GM12878 (cell line): ENCODE measurements at regions not wholly inside any gene's neighbourhood (a gene's known extent, or its start where the extent isn't known, plus 50 kb on each side); places are given as distances from the start of the nearest gene placed in this dataset.

Experiments
- ATAC-seq: fragments of 200-7000 bp; cut with Tn5 transposase; 3 replicates; pipeline ENCODE4 v1.9.1; 2020; ENCODE audit warnings: mild to moderate bottlenecking, moderate library complexity
- BruUV-seq: library from RNA; stranded (reverse); fragments of 400-500 nt; replicated peaks from 2 replicates; lab custom pipeline; 2021; lab: Mats Ljungman, UMichigan
- CTCF ChIA-PET: fragments of 300-600 bp; sonication (Branson Sonifier 250); formaldehyde crosslinking; extraction: SDS; loops from one replicate; lab custom pipeline; 2021; ENCODE audit warnings: inconsistent platforms; lab: Yijun Ruan, JAX
- POLR2A ChIA-PET: fragments of 350-600 bp; formaldehyde crosslinking; extraction: SDS; loops from one replicate; lab custom pipeline; 2021; ENCODE audit warnings: inconsistent platforms; lab: Charles Lee
- RAD21 ChIA-PET: fragments of 300-600 bp; sonication (Branson Sonifier 250); formaldehyde crosslinking; loops from one replicate; lab custom pipeline; 2023; ENCODE audit warnings: antibody characterized with exemption; ENCODE audit not compliant: unreplicated experiment; lab: Charles Lee
- SMC1A ChIA-PET: fragments of 300-600 bp; sonication (Branson Sonifier 250); formaldehyde crosslinking; loops from one replicate; lab custom pipeline; 2023; ENCODE audit not compliant: unreplicated experiment, uncharacterized antibody; lab: Charles Lee
- DNase-seq: peaks from one replicate; pipeline ENCODE4 v3.0.0-alpha.2; 2011; ENCODE audit warnings: low read depth, low spot score
- FAIRE-seq: peaks from 3 replicates; lab custom pipeline; 2011; peaks lifted over from hg19 to GRCh38; lab: Jason Lieb, UNC
- H2AFZ ChIP-seq: 2 replicates; pipeline ENCODE4 v1.6.0; 2011; ENCODE audit warnings: low read depth, low read length, control low read depth; ENCODE audit not compliant: control insufficient read depth
- H3K27ac ChIP-seq: 2 replicates; pipeline ENCODE4 v1.5.1; 2011; ENCODE audit warnings: control low read depth; ENCODE audit not compliant: control insufficient read depth, insufficient read depth
- H3K27me3 ChIP-seq, 2 experiments: replicated peaks in 1 of 2; 2 replicates each; pipeline versions ENCODE4 v1.6.0 to v1.6.1; 2011; ENCODE audit warnings: low read length in 1 of 2; ENCODE audit not compliant: control insufficient read depth in 2 of 2, insufficient read depth in 2 of 2
- H3K36me3 ChIP-seq, 2 experiments: 2 replicates each; pipeline ENCODE4 v1.5.1; 2011; ENCODE audit warnings: low read length in 1 of 2; ENCODE audit not compliant: control insufficient read depth in 2 of 2, insufficient read depth in 2 of 2
- H3K4me1 ChIP-seq: 2 replicates; pipeline ENCODE4 v1.6.1; 2011; ENCODE audit warnings: mild to moderate bottlenecking, low read length, moderate library complexity, mixed read lengths; ENCODE audit not compliant: control insufficient read depth, insufficient read depth
- H3K4me2 ChIP-seq: 2 replicates; pipeline ENCODE4 v1.6.0; 2011; ENCODE audit warnings: control low read depth; ENCODE audit not compliant: control insufficient read depth, insufficient read depth
- H3K4me3 ChIP-seq: fragments of 200-600 bp; sonication (generic); 2 replicates; pipeline ENCODE4 v1.5.1; 2016
- H3K79me2 ChIP-seq: 2 replicates; pipeline ENCODE4 v1.6.0; 2011; ENCODE audit warnings: low read length; ENCODE audit not compliant: control insufficient read depth, insufficient read depth
- H3K9ac ChIP-seq: 2 replicates; pipeline ENCODE4 v1.8.0; 2011; ENCODE audit warnings: low read length, control low read depth, mixed read lengths; ENCODE audit not compliant: control insufficient read depth, insufficient read depth
- H3K9me3 ChIP-seq: replicated peaks from 3 replicates; pipeline ENCODE4 v1.5.1; 2011; ENCODE audit warnings: mild to moderate bottlenecking, low read length; ENCODE audit not compliant: control insufficient read depth, insufficient read depth
- H4K20me1 ChIP-seq: 2 replicates; pipeline ENCODE4 v1.6.0; 2011; ENCODE audit not compliant: control insufficient read depth, insufficient read depth
- CBX5 ChIP-seq: sonication (generic); IDR thresholded peaks from 2 replicates; pipeline ENCODE4 v1.6.1; 2016; ENCODE audit warnings: low read depth, moderate library complexity, mild to moderate bottlenecking, inconsistent platforms
- RAD21 ChIP-seq: IDR thresholded peaks from 2 replicates; pipeline ENCODE4 v1.6.1; 2011; ENCODE audit warnings: mild to moderate bottlenecking, low read depth, low read length, moderate library complexity; ENCODE audit not compliant: insufficient read depth
- ZZZ3 ChIP-seq: IDR thresholded peaks from 2 replicates; pipeline ENCODE4 v1.6.1; 2011; ENCODE audit warnings: low read depth; ENCODE audit not compliant: control insufficient read depth, insufficient read length
- WGBS: methylation state at CpG from one replicate; pipeline ENCODE4 v1.1.6; 2016; ENCODE audit warnings: low lambda C conversion rate; ENCODE audit not compliant: insufficient replicate concordance, insufficient coverage; ENCODE audit errors: missing lambda C conversion rate; 5-methylcytosine and 5-hydroxymethylcytosine counted together
- in situ Hi-C: fragments of 300-500 bp; cut with MboI; formaldehyde crosslinking; loops from 9 replicates; pipeline ENCODE4 v1.14.3; 2018; ENCODE audit warnings: mixed read lengths
- intact Hi-C: fragments of 100-400 bp; cut with micrococcal nuclease; formaldehyde crosslinking; loops from one replicate; pipeline ENCODE4 v1.14.2; 2022; ENCODE audit not compliant: unreplicated experiment
- TF ChIP-seq, protein P1 (sequence below): fragments of 450-650 bp; IDR thresholded peaks from 2 replicates; pipeline ENCODE4 v1.6.1; 2017; ENCODE audit warnings: mild to moderate bottlenecking, low read depth, inconsistent platforms; ENCODE audit not compliant: poor library complexity, severe bottlenecking
- TF ChIP-seq, protein P2 (sequence below): fragments of 450-650 bp; IDR thresholded peaks from 2 replicates; pipeline ENCODE4 v1.6.1; 2014; ENCODE audit warnings: mild to moderate bottlenecking

DNA sequence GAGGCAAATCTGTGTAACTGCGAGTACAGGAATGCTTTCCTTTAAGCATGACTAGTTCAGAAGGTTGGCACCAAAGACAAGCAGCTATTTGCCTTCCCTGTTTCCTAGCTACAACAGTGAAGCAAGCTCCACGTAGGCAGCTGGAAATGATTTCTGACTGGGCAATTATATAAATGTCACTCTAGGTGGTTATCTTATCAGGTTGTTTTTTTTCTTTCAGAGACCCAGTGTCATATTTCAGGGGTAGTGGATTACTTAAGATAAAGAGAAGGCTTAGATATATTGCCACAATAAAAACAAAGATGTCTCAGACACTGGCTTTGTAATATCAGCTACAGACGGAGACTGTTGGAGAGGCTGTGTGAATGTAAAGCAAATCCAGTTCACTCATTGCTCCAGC is 748.9 kb upstream of the NXPH2 start:
- TF ChIP-seq, protein P1, sequence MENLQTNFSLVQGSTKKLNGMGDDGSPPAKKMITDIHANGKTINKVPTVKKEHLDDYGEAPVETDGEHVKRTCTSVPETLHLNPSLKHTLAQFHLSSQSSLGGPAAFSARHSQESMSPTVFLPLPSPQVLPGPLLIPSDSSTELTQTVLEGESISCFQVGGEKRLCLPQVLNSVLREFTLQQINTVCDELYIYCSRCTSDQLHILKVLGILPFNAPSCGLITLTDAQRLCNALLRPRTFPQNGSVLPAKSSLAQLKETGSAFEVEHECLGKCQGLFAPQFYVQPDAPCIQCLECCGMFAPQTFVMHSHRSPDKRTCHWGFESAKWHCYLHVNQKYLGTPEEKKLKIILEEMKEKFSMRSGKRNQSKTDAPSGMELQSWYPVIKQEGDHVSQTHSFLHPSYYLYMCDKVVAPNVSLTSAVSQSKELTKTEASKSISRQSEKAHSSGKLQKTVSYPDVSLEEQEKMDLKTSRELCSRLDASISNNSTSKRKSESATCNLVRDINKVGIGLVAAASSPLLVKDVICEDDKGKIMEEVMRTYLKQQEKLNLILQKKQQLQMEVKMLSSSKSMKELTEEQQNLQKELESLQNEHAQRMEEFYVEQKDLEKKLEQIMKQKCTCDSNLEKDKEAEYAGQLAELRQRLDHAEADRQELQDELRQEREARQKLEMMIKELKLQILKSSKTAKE: no peak
- TF ChIP-seq CBX5 (no peak), ZZZ3 (no peak), RAD21 (no peak)
- TF ChIP-seq, protein P2, sequence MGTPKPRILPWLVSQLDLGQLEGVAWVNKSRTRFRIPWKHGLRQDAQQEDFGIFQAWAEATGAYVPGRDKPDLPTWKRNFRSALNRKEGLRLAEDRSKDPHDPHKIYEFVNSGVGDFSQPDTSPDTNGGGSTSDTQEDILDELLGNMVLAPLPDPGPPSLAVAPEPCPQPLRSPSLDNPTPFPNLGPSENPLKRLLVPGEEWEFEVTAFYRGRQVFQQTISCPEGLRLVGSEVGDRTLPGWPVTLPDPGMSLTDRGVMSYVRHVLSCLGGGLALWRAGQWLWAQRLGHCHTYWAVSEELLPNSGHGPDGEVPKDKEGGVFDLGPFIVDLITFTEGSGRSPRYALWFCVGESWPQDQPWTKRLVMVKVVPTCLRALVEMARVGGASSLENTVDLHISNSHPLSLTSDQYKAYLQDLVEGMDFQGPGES: no peak
- TF ChIP-seq, all 136 proteins: peak for 0
- Histone ChIP-seq H3K36me3 (no peaks in the 10 kb centered on the region), H3K4me1 (no peaks in the 10 kb centered on the region), H3K27ac (no peak overlapping the region), H3K4me2 (no peak overlapping the region), H3K4me3 (no peak overlapping the region), H3K27me3 (no peaks in the 10 kb centered on the region), H3K9me3 (no peaks in the 10 kb centered on the region), H2AFZ (no peak overlapping the region), H3K79me2 (no peaks in the 10 kb centered on the region), H4K20me1 (no peaks in the 10 kb centered on the region), H3K9ac (no peak overlapping the region)
- BruUV-seq: no TSS peak
- ChIA-PET POLR2A (no interaction called here), CTCF (no interaction called here), RAD21 (no interaction called here), SMC1A (interaction anchor here (0.8 to 0.9 kb wide), 2 partner anchors 13 to 16 kb away, joined by 3 read pairs; no protein-coding TSS in a partner anchor)
- ATAC-seq: no peak
- intact Hi-C loops (loop anchor here (1.0 kb wide), 1 partner anchor 11 kb away; no protein-coding TSS in a partner anchor), in situ Hi-C loops (no loop called here)
- FAIRE-seq: no peak
- DNase-seq: no peak
- WGBS: 2% methylated on average over 3 of the region's 3 CpGs
